ENCODE measurements at regions not wholly inside any gene's neighbourhood (a gene's known extent, or its start where the extent isn't known, plus 50 kb on each side); places are given as distances from the start of the nearest gene placed in this dataset.

GRCh38 chrX:107348990-107349389 lies 100.5 kb upstream of the FRMPD3 start:
- TF ChIP-seq CTCF (IDR thresholded peaks at IDR 0.05), result no peak
- no peak for TF ChIP-seq POLR2A (IDR thresholded peaks at IDR 0.05)
